RWPE1 (cell line): ENCODE measurements at regions not wholly inside any gene's neighbourhood (a gene's known extent, or its start where the extent isn't known, plus 50 kb on each side); places are given as distances from the start of the nearest gene placed in this dataset.

Experiments used
- CTCF ChIA-PET: fragments of 350-600 bp; sonication (Branson Sonifier 250); formaldehyde crosslinking; extraction: SDS; loops from one replicate; lab custom pipeline; 2021; lab: Yijun Ruan, JAX
- POLR2A ChIA-PET: fragments of 400-600 bp; formaldehyde crosslinking; extraction: SDS; loops from one replicate; lab custom pipeline; 2020; ENCODE audit warnings: antibody characterized with exemption; ENCODE audit not compliant: low non-redundant PET; lab: Yijun Ruan, JAX
- DNase-seq: peaks from one replicate; pipeline ENCODE4 v3.0.0; 2012; ENCODE audit warnings: low spot score
- H3K27ac ChIP-seq: fragments of 450-650 bp; 2 replicates; pipeline ENCODE4 v1.5.1; 2017
- CTCF ChIP-seq: fragments of 450-650 bp; conservative IDR thresholded peaks from 2 replicates; pipeline ENCODE4 v1.5.1; 2017; ENCODE audit warnings: low read depth, mild to moderate bottlenecking

- no peak for TF ChIP-seq CTCF
- DNase-seq, result no peak
- ChIA-PET POLR2A (no interaction called here), CTCF (no interaction called here)
- H3K27ac ChIP-seq, result no peak overlapping the region
Observed at GRCh38 chr3:159232966-159233365, 431.1 kb downstream of the MFSD1 start.

- ChIA-PET CTCF (no interaction called here), POLR2A (no interaction called here)
- H3K27ac ChIP-seq, result no peak overlapping the region
- no peak for TF ChIP-seq CTCF
- no peak for DNase-seq
Observed at GRCh38 chr3:159233734-159234133, 431.9 kb downstream of the MFSD1 start.

- no peak for DNase-seq
- no peak for TF ChIP-seq CTCF
- H3K27ac ChIP-seq, result no peak overlapping the region
- CTCF ChIA-PET, result interaction anchor here (0.7 kb wide), 1 partner anchor 870 kb away, joined by 3 read pairs; no protein-coding TSS in a partner anchor
- POLR2A ChIA-PET, result no interaction called here
Observed at GRCh38 chr3:159234306-159234705, 432.5 kb downstream of the MFSD1 start.

GRCh38 chr3:159236321-159236720, 434.5 kb downstream of the MFSD1 start:
- TF ChIP-seq CTCF, result no peak
- ChIA-PET CTCF (interaction anchor here (0.7 kb wide), 2 partner anchors 18 to 24 kb away, joined by 3 to 4 read pairs; no protein-coding TSS in a partner anchor), POLR2A (no interaction called here)
- no peak for DNase-seq
- no peak overlapping the region for H3K27ac ChIP-seq

GRCh38 chr3:159237226-159237625, 435.4 kb downstream of the MFSD1 start:
- CTCF ChIA-PET, result no interaction called here
- DNase-seq, result no peak
- POLR2A ChIA-PET, result no interaction called here
- H3K27ac ChIP-seq, result no peak overlapping the region
- no peak for TF ChIP-seq CTCF

- ChIA-PET POLR2A (no interaction called here), CTCF (no interaction called here)
- no peak overlapping the region for H3K27ac ChIP-seq
- DNase-seq, result no peak
- no peak for TF ChIP-seq CTCF
Observed at GRCh38 chr3:159238646-159239045, 436.8 kb downstream of the MFSD1 start.

- no peak for TF ChIP-seq CTCF
- no peak for DNase-seq
- no peak overlapping the region for H3K27ac ChIP-seq
- ChIA-PET CTCF (no interaction called here), POLR2A (no interaction called here)
Observed at GRCh38 chr3:159239059-159239458, 437.2 kb downstream of the MFSD1 start.
